WTC11 (cell line): ENCODE measurements at regions not wholly inside any gene's neighbourhood (a gene's known extent, or its start where the extent isn't known, plus 50 kb on each side); places are given as distances from the start of the nearest gene placed in this dataset.

Experiments used
- ATAC-seq: fragments of 200-7000 bp; cut with Tn5 transposase; 2 replicates; pipeline ENCODE4 v1.10.0; 2021; ENCODE audit warnings: mild to moderate bottlenecking, moderate library complexity
- CTCF ChIA-PET: fragments of 300-600 bp; sonication (Branson Sonifier 250); formaldehyde crosslinking; loops from one replicate; lab custom pipeline; 2021; ENCODE audit warnings: antibody characterized with exemption; lab: Charles Lee
- POLR2A ChIA-PET: fragments of 350-600 bp; sonication (Branson Sonifier 250); formaldehyde crosslinking; loops from one replicate; lab custom pipeline; 2021; ENCODE audit warnings: antibody characterized with exemption; lab: Charles Lee
- DNase-seq: peaks from one replicate; pipeline ENCODE4 v3.0.0; 2021; ENCODE audit warnings: low spot score
- H3K27ac Mint-ChIP-seq: 2 replicates; pipeline ENCODE4 v1.8.0; 2021; ENCODE audit warnings: mixed read lengths
- H3K27me3 Mint-ChIP-seq: 2 replicates; pipeline ENCODE4 v1.8.0; 2021; ENCODE audit warnings: low read depth, mild to moderate bottlenecking, moderate library complexity, mixed read lengths
- H3K36me3 Mint-ChIP-seq: 2 replicates; pipeline ENCODE4 v1.8.0; 2021; ENCODE audit warnings: mixed read lengths
- H3K4me1 Mint-ChIP-seq: 2 replicates; pipeline ENCODE4 v1.8.0; 2022; ENCODE audit warnings: mixed read lengths
- H3K4me3 Mint-ChIP-seq: 2 replicates; pipeline ENCODE4 v1.8.0; 2021; ENCODE audit warnings: mild to moderate bottlenecking, moderate library complexity, mixed read lengths
- H3K9me3 Mint-ChIP-seq: 2 replicates; pipeline ENCODE4 v1.8.0; 2021; ENCODE audit warnings: mixed read lengths
- AR ChIP-seq: fragments of 250-450 bp; sonication (Bioruptor Pico); IDR thresholded peaks from 2 replicates; pipeline ENCODE4 v1.9.0; 2021; ENCODE audit warnings: mild to moderate bottlenecking
- ATF1 ChIP-seq: sonication (generic); formaldehyde crosslinking; IDR thresholded peaks from 2 replicates; pipeline ENCODE4 v1.8.1; 2023; ENCODE audit warnings: mild to moderate bottlenecking, moderate library complexity, missing genetic modification reagents
- CDX4 ChIP-seq: fragments of 250-450 bp; sonication (Bioruptor Pico); IDR thresholded peaks from 2 replicates; pipeline ENCODE4 v1.9.0; 2021; ENCODE audit warnings: moderate library complexity, mild to moderate bottlenecking, inconsistent platforms, borderline replicate concordance
- CREB1 ChIP-seq: sonication (generic); formaldehyde crosslinking; IDR thresholded peaks from 2 replicates; pipeline ENCODE4 v1.8.0; 2023; ENCODE audit warnings: mild to moderate bottlenecking, missing genetic modification reagents
- CREM ChIP-seq: sonication (generic); formaldehyde crosslinking; IDR thresholded peaks from 2 replicates; pipeline ENCODE4 v1.8.1; 2022; ENCODE audit warnings: mild to moderate bottlenecking, missing genetic modification reagents, moderate library complexity
- EMX1 ChIP-seq: fragments of 250-450 bp; sonication (Bioruptor Pico); IDR thresholded peaks from 2 replicates; pipeline ENCODE4 v1.8.0; 2021; ENCODE audit warnings: mild to moderate bottlenecking
- ETV6 ChIP-seq: sonication (generic); formaldehyde crosslinking; IDR thresholded peaks from 2 replicates; pipeline ENCODE4 v1.8.1; 2022; ENCODE audit warnings: mild to moderate bottlenecking, missing genetic modification reagents
- FOXJ3 ChIP-seq: sonication (generic); formaldehyde crosslinking; IDR thresholded peaks from 2 replicates; pipeline ENCODE4 v1.9.0; 2021; ENCODE audit warnings: missing genetic modification reagents, mild to moderate bottlenecking, borderline replicate concordance
- FOXP4 ChIP-seq: sonication (generic); formaldehyde crosslinking; IDR thresholded peaks from 2 replicates; pipeline ENCODE4 v1.8.0; 2022; ENCODE audit warnings: mild to moderate bottlenecking, missing genetic modification reagents
- GTF2I ChIP-seq: fragments of 250-450 bp; sonication (Bioruptor Pico); conservative IDR thresholded peaks from 2 replicates; pipeline ENCODE4 v1.4.0; 2021; ENCODE audit warnings: mild to moderate bottlenecking
- NFATC4 ChIP-seq: fragments of 250-450 bp; sonication (Bioruptor Pico); IDR thresholded peaks from 2 replicates; pipeline ENCODE4 v1.9.0; 2021; ENCODE audit warnings: mild to moderate bottlenecking
- OVOL2 ChIP-seq: fragments of 250-450 bp; sonication (Bioruptor Pico); IDR thresholded peaks from 2 replicates; pipeline ENCODE4 v1.9.0; 2021; ENCODE audit warnings: mild to moderate bottlenecking, borderline replicate concordance
- SMAD4 ChIP-seq: sonication (generic); formaldehyde crosslinking; IDR thresholded peaks from 2 replicates; pipeline ENCODE4 v1.8.0; 2022; ENCODE audit warnings: mild to moderate bottlenecking, missing genetic modification reagents
- TEAD1 ChIP-seq: sonication (generic); formaldehyde crosslinking; IDR thresholded peaks from 2 replicates; pipeline ENCODE4 v1.8.0; 2022; ENCODE audit warnings: mild to moderate bottlenecking, missing genetic modification reagents
- TEAD4 ChIP-seq: sonication (generic); formaldehyde crosslinking; IDR thresholded peaks from 2 replicates; pipeline ENCODE4 v1.8.0; 2022; ENCODE audit warnings: mild to moderate bottlenecking, missing genetic modification reagents
- TP53 ChIP-seq: sonication (generic); formaldehyde crosslinking; IDR thresholded peaks from 2 replicates; pipeline ENCODE4 v1.8.1; 2023; ENCODE audit warnings: mild to moderate bottlenecking, missing genetic modification reagents
- ZBTB21 ChIP-seq: sonication (generic); formaldehyde crosslinking; IDR thresholded peaks from 2 replicates; pipeline ENCODE4 v1.8.1; 2023; ENCODE audit warnings: mild to moderate bottlenecking, missing genetic modification reagents, borderline replicate concordance
- ZNF512 ChIP-seq: sonication (generic); formaldehyde crosslinking; IDR thresholded peaks from 2 replicates; pipeline ENCODE4 v1.8.1; 2022; ENCODE audit warnings: missing genetic modification reagents, borderline replicate concordance
- TF ChIP-seq, protein P1 (sequence below): fragments of 250-450 bp; sonication (Bioruptor Pico); IDR thresholded peaks from 2 replicates; pipeline ENCODE4 v1.9.0; 2021; ENCODE audit warnings: mild to moderate bottlenecking, borderline replicate concordance
- TF ChIP-seq, protein P2 (sequence below): fragments of 200-600 bp; IDR thresholded peaks from 2 replicates; pipeline ENCODE4 v1.8.0; 2022; ENCODE audit warnings: antibody characterized with exemption

- no peak for TF ChIP-seq ATF1
- no peak for TF ChIP-seq ZNF512 (CRISPR knock-in tag)
- TF ChIP-seq GTF2I (CRISPR knock-in tag) = no peak
- no peak for TF ChIP-seq AR (CRISPR knock-in tag)
Measured at GRCh38 chr1:188240772-188241406, 1412.1 kb downstream of the PLA2G4A start (continued).

DNA sequence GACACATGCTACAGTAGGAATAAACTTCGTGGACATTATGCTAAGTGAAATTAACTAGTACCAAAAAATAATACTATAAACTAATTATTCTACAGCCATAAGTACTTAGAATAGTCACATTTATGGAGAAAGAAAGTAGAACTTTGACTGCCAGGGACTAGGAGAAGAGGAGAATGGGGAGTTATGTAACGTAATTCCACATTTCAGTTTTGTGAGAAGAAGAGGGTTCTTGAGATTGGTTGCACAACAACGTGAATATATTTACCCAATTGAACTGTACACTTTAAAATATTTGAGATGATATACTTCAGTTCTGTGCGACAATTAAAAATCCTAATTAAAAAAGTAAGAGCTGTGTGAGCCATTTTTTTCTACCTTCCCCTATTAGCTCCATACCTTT lies 1412.9 kb downstream of the PLA2G4A start:
- Mint-ChIP-seq H3K4me1 (0 out of 2 replicates have a peak, but pooled peaks cover 5% of the 10 kb centered on the region), H3K36me3 (no peaks in the 10 kb centered on the region), H3K27me3 (no peaks in the 10 kb centered on the region), H3K27ac (no peak overlapping the region), H3K9me3 (no peaks in the 10 kb centered on the region), H3K4me3 (no peak overlapping the region)
- CTCF ChIA-PET = no interaction called here
- ATAC-seq (no peak), DNase-seq (no peak)
- POLR2A ChIA-PET = no interaction called here
- TF ChIP-seq EMX1 (CRISPR knock-in tag) (no peak), NFATC4 (CRISPR knock-in tag) (no peak), OVOL2 (no peak), SMAD4 (no peak), CREB1 (CRISPR knock-in tag) (no peak), TEAD4 (no peak), FOXP4 (CRISPR knock-in tag) (no peak), CREM (CRISPR knock-in tag) (no peak), AR (CRISPR knock-in tag) (no peak), CDX4 (no peak), FOXJ3 (CRISPR knock-in tag) (no peak), TP53 (no peak), ETV6 (no peak), ZBTB21 (CRISPR knock-in tag) (no peak), TEAD1 (CRISPR knock-in tag) (no peak)
- TF ChIP-seq, protein P1, sequence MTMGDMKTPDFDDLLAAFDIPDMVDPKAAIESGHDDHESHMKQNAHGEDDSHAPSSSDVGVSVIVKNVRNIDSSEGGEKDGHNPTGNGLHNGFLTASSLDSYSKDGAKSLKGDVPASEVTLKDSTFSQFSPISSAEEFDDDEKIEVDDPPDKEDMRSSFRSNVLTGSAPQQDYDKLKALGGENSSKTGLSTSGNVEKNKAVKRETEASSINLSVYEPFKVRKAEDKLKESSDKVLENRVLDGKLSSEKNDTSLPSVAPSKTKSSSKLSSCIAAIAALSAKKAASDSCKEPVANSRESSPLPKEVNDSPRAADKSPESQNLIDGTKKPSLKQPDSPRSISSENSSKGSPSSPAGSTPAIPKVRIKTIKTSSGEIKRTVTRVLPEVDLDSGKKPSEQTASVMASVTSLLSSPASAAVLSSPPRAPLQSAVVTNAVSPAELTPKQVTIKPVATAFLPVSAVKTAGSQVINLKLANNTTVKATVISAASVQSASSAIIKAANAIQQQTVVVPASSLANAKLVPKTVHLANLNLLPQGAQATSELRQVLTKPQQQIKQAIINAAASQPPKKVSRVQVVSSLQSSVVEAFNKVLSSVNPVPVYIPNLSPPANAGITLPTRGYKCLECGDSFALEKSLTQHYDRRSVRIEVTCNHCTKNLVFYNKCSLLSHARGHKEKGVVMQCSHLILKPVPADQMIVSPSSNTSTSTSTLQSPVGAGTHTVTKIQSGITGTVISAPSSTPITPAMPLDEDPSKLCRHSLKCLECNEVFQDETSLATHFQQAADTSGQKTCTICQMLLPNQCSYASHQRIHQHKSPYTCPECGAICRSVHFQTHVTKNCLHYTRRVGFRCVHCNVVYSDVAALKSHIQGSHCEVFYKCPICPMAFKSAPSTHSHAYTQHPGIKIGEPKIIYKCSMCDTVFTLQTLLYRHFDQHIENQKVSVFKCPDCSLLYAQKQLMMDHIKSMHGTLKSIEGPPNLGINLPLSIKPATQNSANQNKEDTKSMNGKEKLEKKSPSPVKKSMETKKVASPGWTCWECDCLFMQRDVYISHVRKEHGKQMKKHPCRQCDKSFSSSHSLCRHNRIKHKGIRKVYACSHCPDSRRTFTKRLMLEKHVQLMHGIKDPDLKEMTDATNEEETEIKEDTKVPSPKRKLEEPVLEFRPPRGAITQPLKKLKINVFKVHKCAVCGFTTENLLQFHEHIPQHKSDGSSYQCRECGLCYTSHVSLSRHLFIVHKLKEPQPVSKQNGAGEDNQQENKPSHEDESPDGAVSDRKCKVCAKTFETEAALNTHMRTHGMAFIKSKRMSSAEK (CRISPR knock-in tag) = no peak
- TF ChIP-seq, protein P2, sequence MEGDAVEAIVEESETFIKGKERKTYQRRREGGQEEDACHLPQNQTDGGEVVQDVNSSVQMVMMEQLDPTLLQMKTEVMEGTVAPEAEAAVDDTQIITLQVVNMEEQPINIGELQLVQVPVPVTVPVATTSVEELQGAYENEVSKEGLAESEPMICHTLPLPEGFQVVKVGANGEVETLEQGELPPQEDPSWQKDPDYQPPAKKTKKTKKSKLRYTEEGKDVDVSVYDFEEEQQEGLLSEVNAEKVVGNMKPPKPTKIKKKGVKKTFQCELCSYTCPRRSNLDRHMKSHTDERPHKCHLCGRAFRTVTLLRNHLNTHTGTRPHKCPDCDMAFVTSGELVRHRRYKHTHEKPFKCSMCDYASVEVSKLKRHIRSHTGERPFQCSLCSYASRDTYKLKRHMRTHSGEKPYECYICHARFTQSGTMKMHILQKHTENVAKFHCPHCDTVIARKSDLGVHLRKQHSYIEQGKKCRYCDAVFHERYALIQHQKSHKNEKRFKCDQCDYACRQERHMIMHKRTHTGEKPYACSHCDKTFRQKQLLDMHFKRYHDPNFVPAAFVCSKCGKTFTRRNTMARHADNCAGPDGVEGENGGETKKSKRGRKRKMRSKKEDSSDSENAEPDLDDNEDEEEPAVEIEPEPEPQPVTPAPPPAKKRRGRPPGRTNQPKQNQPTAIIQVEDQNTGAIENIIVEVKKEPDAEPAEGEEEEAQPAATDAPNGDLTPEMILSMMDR = no peak
